PC-9 (cell line): ENCODE measurements at regions not wholly inside any gene's neighbourhood (a gene's known extent, or its start where the extent isn't known, plus 50 kb on each side); places are given as distances from the start of the nearest gene placed in this dataset.

Experiments used
- BruUV-seq: library from RNA; stranded (reverse); fragments of 400-500 nt; replicated peaks from 2 replicates; lab custom pipeline; 2021; lab: Mats Ljungman, UMichigan
- CTCF ChIA-PET: fragments of 300-600 bp; sonication (Branson Sonifier 250); formaldehyde crosslinking; loops from one replicate; lab custom pipeline; 2022; ENCODE audit warnings: antibody characterized with exemption; lab: Charles Lee
- POLR2A ChIA-PET: fragments of 300-600 bp; sonication (Branson Sonifier 250); formaldehyde crosslinking; loops from one replicate; lab custom pipeline; 2022; ENCODE audit warnings: antibody characterized with exemption; ENCODE audit not compliant: unreplicated experiment; lab: Charles Lee
- DNase-seq, 2 experiments: peaks; one replicate each; pipeline versions ENCODE4 v3.0.0 to v3.0.0-alpha.2; 2015 to 2022; ENCODE audit warnings: mixed read lengths in 1 of 2
- H2AFZ ChIP-seq: fragments of 200-600 bp; sonication (generic); 2 replicates; pipeline ENCODE4 v1.8.1; 2017; ENCODE audit warnings: antibody characterized with exemption
- H3F3A ChIP-seq: fragments of 200-600 bp; sonication (generic); 2 replicates; pipeline ENCODE4 v1.8.1; 2017; ENCODE audit warnings: antibody characterized with exemption, mild to moderate bottlenecking, low read depth; ENCODE audit not compliant: insufficient read depth
- H3K27ac ChIP-seq: fragments of 200-600 bp; sonication (generic); 2 replicates; pipeline ENCODE4 v1.6.1; 2016; ENCODE audit warnings: mixed run types
- H3K27me3 ChIP-seq: fragments of 200-600 bp; sonication (generic); 2 replicates; pipeline ENCODE4 v1.6.1; 2016; ENCODE audit warnings: low read depth, mixed run types; ENCODE audit not compliant: insufficient read depth
- H3K36me3 ChIP-seq: fragments of 200-600 bp; sonication (generic); 2 replicates; pipeline ENCODE4 v1.6.1; 2016; ENCODE audit warnings: low read depth, mixed run types
- H3K4me1 ChIP-seq: fragments of 200-600 bp; sonication (generic); replicated peaks from 2 replicates; pipeline ENCODE4 v1.6.1; 2016; ENCODE audit warnings: mixed run types; ENCODE audit not compliant: insufficient read depth
- H3K4me2 ChIP-seq: fragments of 200-600 bp; sonication (generic); 2 replicates; pipeline ENCODE4 v1.6.1; 2017; ENCODE audit warnings: mixed run types
- H3K4me3 ChIP-seq: fragments of 200-600 bp; sonication (generic); 2 replicates; pipeline ENCODE4 v1.6.1; 2016; ENCODE audit warnings: mixed run types
- H3K79me2 ChIP-seq: fragments of 200-600 bp; sonication (generic); 2 replicates; pipeline ENCODE4 v1.6.1; 2017; ENCODE audit warnings: low read depth, mixed run types
- H3K9me2 ChIP-seq: fragments of 200-600 bp; sonication (generic); 2 replicates; pipeline ENCODE4 v1.8.1; 2017; ENCODE audit warnings: mild to moderate bottlenecking; ENCODE audit not compliant: insufficient read depth
- H3K9me3 ChIP-seq: fragments of 200-600 bp; sonication (generic); 2 replicates; pipeline ENCODE4 v1.8.1; 2016; ENCODE audit warnings: low read depth; ENCODE audit not compliant: insufficient read depth
- H4K20me1 ChIP-seq: fragments of 200-600 bp; sonication (generic); 2 replicates; pipeline ENCODE4 v1.8.1; 2017; ENCODE audit not compliant: insufficient read depth
- EZH2 ChIP-seq: fragments of 200-600 bp; sonication (generic); IDR thresholded peaks from 2 replicates; pipeline ENCODE4 v1.8.0; 2017; ENCODE audit warnings: antibody characterized with exemption, low read depth
- intact Hi-C: fragments of 100-400 bp; cut with micrococcal nuclease; formaldehyde crosslinking; loops from one replicate; pipeline ENCODE4 v1.10.0; 2022; ENCODE audit not compliant: unreplicated experiment
- TF ChIP-seq, protein P1 (sequence below): fragments of 200-600 bp; sonication (generic); conservative IDR thresholded peaks from 2 replicates; pipeline ENCODE4 v1.6.1; 2017; ENCODE audit warnings: mixed run types, antibody characterized with exemption, mild to moderate bottlenecking, moderate library complexity

DNA sequence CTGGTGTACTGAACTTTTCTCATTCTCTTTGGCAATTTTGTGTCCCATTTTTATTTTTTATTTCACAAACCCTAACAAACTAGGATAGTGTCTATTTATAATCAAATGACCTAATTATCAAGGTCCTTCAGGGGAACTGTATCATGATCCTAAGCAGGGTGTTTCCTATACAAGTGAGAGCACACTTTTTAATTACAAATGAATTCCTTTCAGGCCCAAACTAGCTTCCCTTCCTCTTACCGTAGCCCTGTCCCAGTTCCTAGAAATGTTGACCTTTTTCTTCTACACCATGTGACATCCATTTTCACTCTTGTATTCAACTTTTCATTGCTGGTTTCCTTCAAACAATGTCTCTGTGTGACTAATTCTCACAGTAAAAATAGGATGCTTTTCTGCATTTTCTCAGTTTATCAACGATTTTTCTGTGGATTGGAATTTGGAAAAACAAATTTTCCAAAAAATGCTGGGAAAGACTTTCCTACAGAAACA, 411.4 kb downstream of the CCDC91 start:
- no peaks in the 10 kb centered on the region; the same call in 1 of the 2 replicates for H3K9me3 ChIP-seq
- no peaks in the 10 kb centered on the region for H3F3A ChIP-seq
- no peak overlapping the region for H2AFZ ChIP-seq
- ChIA-PET CTCF (interaction anchor here (0.6 kb wide), 2 partner anchors 17 to 226 kb away, joined by 3 read pairs; no protein-coding TSS in a partner anchor), POLR2A (no interaction called here)
- no peak for DNase-seq
- BruUV-seq, result no TSS peak
- no peaks in the 10 kb centered on the region for H3K4me1 ChIP-seq
- TF ChIP-seq, protein P1, sequence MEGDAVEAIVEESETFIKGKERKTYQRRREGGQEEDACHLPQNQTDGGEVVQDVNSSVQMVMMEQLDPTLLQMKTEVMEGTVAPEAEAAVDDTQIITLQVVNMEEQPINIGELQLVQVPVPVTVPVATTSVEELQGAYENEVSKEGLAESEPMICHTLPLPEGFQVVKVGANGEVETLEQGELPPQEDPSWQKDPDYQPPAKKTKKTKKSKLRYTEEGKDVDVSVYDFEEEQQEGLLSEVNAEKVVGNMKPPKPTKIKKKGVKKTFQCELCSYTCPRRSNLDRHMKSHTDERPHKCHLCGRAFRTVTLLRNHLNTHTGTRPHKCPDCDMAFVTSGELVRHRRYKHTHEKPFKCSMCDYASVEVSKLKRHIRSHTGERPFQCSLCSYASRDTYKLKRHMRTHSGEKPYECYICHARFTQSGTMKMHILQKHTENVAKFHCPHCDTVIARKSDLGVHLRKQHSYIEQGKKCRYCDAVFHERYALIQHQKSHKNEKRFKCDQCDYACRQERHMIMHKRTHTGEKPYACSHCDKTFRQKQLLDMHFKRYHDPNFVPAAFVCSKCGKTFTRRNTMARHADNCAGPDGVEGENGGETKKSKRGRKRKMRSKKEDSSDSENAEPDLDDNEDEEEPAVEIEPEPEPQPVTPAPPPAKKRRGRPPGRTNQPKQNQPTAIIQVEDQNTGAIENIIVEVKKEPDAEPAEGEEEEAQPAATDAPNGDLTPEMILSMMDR, result no peak
- TF ChIP-seq EZH2, result no peak
- no peak overlapping the region for H3K4me2 ChIP-seq
- intact Hi-C loops, result no loop called here
- no peaks in the 10 kb centered on the region for H3K36me3 ChIP-seq
- H3K4me3 ChIP-seq, result no peak overlapping the region
- H3K27ac ChIP-seq, result no peak overlapping the region
- H4K20me1 ChIP-seq, result no peaks in the 10 kb centered on the region
- H3K79me2 ChIP-seq, result no peaks in the 10 kb centered on the region
- no peaks in the 10 kb centered on the region for H3K27me3 ChIP-seq
- H3K9me2 ChIP-seq, result no peaks in the 10 kb centered on the region

DNA sequence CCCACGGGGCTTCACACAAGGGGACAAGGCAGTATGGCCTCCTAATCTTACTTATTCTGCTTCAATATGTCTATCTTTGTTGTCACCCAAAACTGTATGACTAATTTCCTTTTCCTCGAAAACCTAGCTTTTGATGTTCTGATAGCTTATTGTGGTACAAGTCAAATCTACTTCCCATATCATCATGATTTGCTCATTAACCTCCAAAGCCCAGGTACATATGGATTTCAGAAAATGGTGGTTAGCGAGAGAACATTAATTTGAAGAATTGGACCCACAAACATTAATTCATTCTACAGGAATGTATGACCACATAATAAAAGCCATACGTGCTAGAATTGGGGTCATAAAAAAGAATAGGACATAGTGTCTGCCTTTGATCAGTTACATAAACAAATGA, 412.5 kb downstream of the CCDC91 start:
- H3K9me3 ChIP-seq, result peaks cover 6% of the 10 kb centered on the region; the same call in 1 of the 2 replicates
- BruUV-seq, result no TSS peak
- H3F3A ChIP-seq, result no peaks in the 10 kb centered on the region
- CTCF ChIA-PET, result no interaction called here
- H3K4me1 ChIP-seq, result no peaks in the 10 kb centered on the region
- intact Hi-C loops, result no loop called here
- no peaks in the 10 kb centered on the region for H3K36me3 ChIP-seq
- H2AFZ ChIP-seq, result no peak overlapping the region
- no peak overlapping the region for H3K4me2 ChIP-seq
- DNase-seq, result no peak
- H3K9me2 ChIP-seq, result no peaks in the 10 kb centered on the region
- no peak overlapping the region for H3K27ac ChIP-seq
- no peaks in the 10 kb centered on the region for H3K79me2 ChIP-seq
- H3K4me3 ChIP-seq, result no peak overlapping the region
- no peak for TF ChIP-seq EZH2
- TF ChIP-seq, protein P1, result no peak
- no peaks in the 10 kb centered on the region for H3K27me3 ChIP-seq
- POLR2A ChIA-PET, result no interaction called here
- H4K20me1 ChIP-seq, result no peaks in the 10 kb centered on the region

DNA sequence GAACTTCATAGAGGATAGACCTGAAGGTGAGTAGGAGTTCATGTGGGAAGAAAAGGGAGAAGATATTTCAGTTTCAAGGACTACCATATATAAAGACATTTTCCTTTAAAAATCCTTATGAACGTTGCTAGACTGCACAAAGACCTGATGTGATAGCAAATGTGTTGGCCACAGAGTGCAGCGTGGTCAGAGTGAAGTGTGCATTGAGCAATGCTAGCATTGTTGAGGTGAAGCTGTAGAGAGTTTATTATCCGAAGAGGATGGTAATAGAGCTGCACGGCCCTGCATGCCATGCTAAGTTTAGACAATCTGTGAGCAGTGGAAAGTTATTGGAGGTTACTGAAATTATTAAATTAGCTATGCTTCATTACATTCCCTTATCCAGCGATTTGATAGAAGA, 413.0 kb downstream of the CCDC91 start:
- no peak overlapping the region for H3K4me3 ChIP-seq
- POLR2A ChIA-PET, result no interaction called here
- BruUV-seq, result no TSS peak
- intact Hi-C loops, result no loop called here
- H3K36me3 ChIP-seq, result no peaks in the 10 kb centered on the region
- no peaks in the 10 kb centered on the region for H3K9me2 ChIP-seq
- no peaks in the 10 kb centered on the region for H4K20me1 ChIP-seq
- no peak for DNase-seq
- H3K4me2 ChIP-seq, result no peak overlapping the region
- TF ChIP-seq, protein P1, result no peak
- TF ChIP-seq EZH2, result no peak
- no peak overlapping the region for H3K27ac ChIP-seq
- CTCF ChIA-PET, result no interaction called here
- H3K79me2 ChIP-seq, result no peaks in the 10 kb centered on the region
- H3K27me3 ChIP-seq, result no peaks in the 10 kb centered on the region
- H3K4me1 ChIP-seq, result no peaks in the 10 kb centered on the region
- H3K9me3 ChIP-seq, result peaks cover 6% of the 10 kb centered on the region; the same call in 1 of the 2 replicates
- H3F3A ChIP-seq, result no peaks in the 10 kb centered on the region
- H2AFZ ChIP-seq, result no peak overlapping the region
